ENCODE measurements at regions not wholly inside any gene's neighbourhood (a gene's known extent, or its start where the extent isn't known, plus 50 kb on each side); places are given as distances from the start of the nearest gene placed in this dataset.

GRCh38 chr13:109857803-109858202 lies 71.4 kb upstream of the IRS2 start:
- TF ChIP-seq EZH2 (IDR thresholded peaks at IDR 0.05; ENCODE audit: low read depth, low read length, severe bottlenecking) = no peak
- no peak for TF ChIP-seq EP300 (IDR thresholded peaks at IDR 0.05; ENCODE audit: borderline replicate concordance in 1 of 2, low read depth in 2 of 2, low read length in 2 of 2)
- no peak for TF ChIP-seq CHD7 (IDR thresholded peaks at IDR 0.05; ENCODE audit: insufficient replicate concordance, low read length)
- no peak for TF ChIP-seq CTCF (IDR thresholded peaks at IDR 0.05; ENCODE audit: control extremely low read depth in 1 of 3, insufficient read depth in 1 of 3, low read depth in 1 of 3, low read length in 3 of 3)

Data from H1 (cell line).